Nephron (organoid): ENCODE measurements at regions not wholly inside any gene's neighbourhood (a gene's known extent, or its start where the extent isn't known, plus 50 kb on each side); places are given as distances from the start of the nearest gene placed in this dataset.

ENCODE experiments used
- H3K27ac Mint-ChIP-seq, 3 experiments: 2 replicates each; pipeline ENCODE4 v1.8.0; 2020; ENCODE audit warnings: mixed read lengths in 3 of 3, mild to moderate bottlenecking in 2 of 3, moderate library complexity in 1 of 3
- H3K27me3 Mint-ChIP-seq: 2 replicates; pipeline ENCODE4 v1.8.0; 2021; ENCODE audit warnings: low read depth, mild to moderate bottlenecking, moderate library complexity, mixed read lengths
- H3K36me3 Mint-ChIP-seq: 2 replicates; pipeline ENCODE4 v1.8.0; 2020; ENCODE audit warnings: low read depth, mixed read lengths
- H3K4me1 Mint-ChIP-seq: 2 replicates; pipeline ENCODE4 v1.8.0; 2020; ENCODE audit warnings: mixed read lengths
- H3K4me3 Mint-ChIP-seq, 3 experiments: 2 replicates each; pipeline ENCODE4 v1.8.0; 2020; ENCODE audit warnings: mild to moderate bottlenecking in 3 of 3, mixed read lengths in 3 of 3, moderate library complexity in 2 of 3
- H3K9me3 Mint-ChIP-seq: 2 replicates; pipeline ENCODE4 v1.8.0; 2020; ENCODE audit warnings: mixed read lengths
- TF ChIP-seq, protein P1 (sequence below), 3 experiments: fragments of 200-600 bp; sonication (generic); IDR thresholded peaks; one replicate each; pipeline ENCODE4 v1.5.0; 2021; ENCODE audit warnings: antibody characterized with exemption in 3 of 3; ENCODE audit not compliant: unreplicated experiment in 3 of 3

DNA sequence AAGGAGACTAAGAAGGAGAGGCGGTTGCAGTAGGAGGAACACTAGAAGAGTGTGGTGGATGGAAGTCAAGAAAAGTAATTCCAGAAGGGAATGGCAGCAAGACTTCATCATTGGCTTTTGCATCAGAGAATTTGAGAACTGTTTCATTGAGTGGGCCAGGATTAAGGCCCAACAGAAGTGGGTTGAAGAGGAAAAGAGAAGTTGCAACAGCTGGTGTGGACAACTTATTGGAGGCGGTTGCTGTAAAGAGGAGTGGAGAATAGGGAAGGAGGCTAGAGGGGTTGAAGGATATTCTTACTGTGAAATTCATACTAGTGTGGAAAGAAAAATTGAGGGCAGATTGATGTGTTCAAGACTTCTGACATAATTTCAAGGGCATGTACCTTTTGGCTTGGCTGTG is 168.7 kb upstream of the FN1 start:
- Mint-ChIP-seq H3K9me3 (no peaks in the 10 kb centered on the region), H3K27ac (no peak overlapping the region), H3K27me3 (no peaks in the 10 kb centered on the region), H3K4me1 (peaks cover 8% of the 10 kb centered on the region), H3K4me3 (no peak overlapping the region), H3K36me3 (no peaks in the 10 kb centered on the region)
- TF ChIP-seq, protein P1, sequence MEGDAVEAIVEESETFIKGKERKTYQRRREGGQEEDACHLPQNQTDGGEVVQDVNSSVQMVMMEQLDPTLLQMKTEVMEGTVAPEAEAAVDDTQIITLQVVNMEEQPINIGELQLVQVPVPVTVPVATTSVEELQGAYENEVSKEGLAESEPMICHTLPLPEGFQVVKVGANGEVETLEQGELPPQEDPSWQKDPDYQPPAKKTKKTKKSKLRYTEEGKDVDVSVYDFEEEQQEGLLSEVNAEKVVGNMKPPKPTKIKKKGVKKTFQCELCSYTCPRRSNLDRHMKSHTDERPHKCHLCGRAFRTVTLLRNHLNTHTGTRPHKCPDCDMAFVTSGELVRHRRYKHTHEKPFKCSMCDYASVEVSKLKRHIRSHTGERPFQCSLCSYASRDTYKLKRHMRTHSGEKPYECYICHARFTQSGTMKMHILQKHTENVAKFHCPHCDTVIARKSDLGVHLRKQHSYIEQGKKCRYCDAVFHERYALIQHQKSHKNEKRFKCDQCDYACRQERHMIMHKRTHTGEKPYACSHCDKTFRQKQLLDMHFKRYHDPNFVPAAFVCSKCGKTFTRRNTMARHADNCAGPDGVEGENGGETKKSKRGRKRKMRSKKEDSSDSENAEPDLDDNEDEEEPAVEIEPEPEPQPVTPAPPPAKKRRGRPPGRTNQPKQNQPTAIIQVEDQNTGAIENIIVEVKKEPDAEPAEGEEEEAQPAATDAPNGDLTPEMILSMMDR (IDR thresholded peaks at IDR 0.05; ENCODE audit: unreplicated experiment in 3 of 3), result no peak

DNA sequence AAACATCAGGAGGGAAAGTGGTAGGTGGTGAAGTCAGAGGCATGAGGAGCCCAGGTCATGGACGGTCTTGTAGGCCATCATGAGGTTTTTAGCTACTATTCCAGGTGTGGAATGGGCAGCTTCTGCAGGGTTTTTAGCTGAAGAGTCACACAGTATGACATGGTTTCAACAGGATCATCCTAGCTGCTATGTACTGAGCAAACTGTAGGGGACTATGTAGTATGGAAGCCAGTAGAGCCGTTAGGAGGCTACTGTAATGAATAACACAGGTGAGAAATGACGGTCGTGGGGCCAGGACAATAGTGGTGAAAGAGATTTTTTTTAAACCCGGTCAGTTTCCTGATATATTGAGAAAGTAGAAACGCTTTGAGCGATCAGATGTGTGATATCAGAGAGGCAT is 167.6 kb upstream of the FN1 start:
- Mint-ChIP-seq H3K4me3 (no peak overlapping the region), H3K4me1 (peaks cover 8% of the 10 kb centered on the region), H3K27me3 (no peaks in the 10 kb centered on the region), H3K27ac (no peak overlapping the region), H3K9me3 (no peaks in the 10 kb centered on the region), H3K36me3 (no peaks in the 10 kb centered on the region)
- TF ChIP-seq, protein P1 (IDR thresholded peaks at IDR 0.05; ENCODE audit: unreplicated experiment in 3 of 3), result no peak

DNA sequence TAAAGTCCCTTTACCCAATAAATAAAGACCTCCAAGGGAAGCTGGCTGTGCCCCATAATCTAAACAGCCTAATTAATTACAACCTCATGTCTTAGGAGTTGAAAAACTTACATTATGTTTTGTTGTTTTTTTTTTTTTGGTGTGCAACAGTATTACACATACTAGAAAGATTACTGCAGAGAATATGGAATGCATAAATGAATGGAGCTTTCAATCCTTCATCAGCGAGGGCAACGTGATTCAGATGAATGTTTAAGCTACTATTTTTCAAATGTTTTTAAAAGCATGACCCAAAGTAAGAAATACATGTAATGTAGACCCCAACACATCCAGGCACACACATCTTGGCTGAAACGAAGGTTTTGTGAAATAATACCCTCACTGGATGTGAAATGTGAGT is 167.1 kb upstream of the FN1 start:
- Mint-ChIP-seq H3K9me3 (no peaks in the 10 kb centered on the region), H3K4me3 (no peak overlapping the region), H3K4me1 (peaks cover 7% of the 10 kb centered on the region), H3K27ac (no peak overlapping the region), H3K36me3 (no peaks in the 10 kb centered on the region), H3K27me3 (no peaks in the 10 kb centered on the region)
- TF ChIP-seq, protein P1 (IDR thresholded peaks at IDR 0.05; ENCODE audit: unreplicated experiment in 3 of 3), result no peak

DNA sequence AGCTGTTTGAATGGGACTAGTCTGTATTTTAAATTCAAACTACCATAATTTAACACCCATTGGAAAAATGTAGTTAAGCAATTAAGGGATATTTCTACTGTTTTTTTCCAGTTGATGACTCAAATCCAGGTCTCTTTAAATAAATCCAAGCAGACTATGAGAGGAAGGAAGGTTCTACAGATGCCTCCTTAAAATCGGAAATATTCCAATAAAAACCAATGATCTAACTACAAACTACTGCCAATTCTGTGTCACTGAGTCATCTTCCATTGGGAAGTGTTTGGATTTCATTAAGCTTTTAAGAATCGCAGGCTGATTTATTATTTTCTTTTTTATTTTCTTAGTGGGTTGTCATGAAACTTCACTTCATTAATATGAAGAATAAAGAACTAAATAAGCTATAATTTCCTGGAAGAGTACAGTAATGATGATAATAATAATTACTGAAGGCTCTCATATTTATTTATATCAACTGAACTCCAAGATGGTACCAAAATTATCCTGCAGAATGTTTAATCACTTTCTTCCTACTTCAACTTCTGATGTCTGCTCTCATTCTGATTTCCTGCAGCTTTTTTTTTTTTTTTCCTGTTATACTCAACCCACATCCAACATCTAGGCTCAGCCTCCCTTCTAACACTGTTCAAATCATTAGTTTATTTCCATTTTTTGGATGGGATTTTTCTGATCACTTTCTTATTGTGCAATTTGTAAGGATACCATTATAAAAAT is 166.3 kb upstream of the FN1 start:
- H3K4me1 Mint-ChIP-seq, result no peaks in the 10 kb centered on the region
- no peaks in the 10 kb centered on the region for H3K9me3 Mint-ChIP-seq
- TF ChIP-seq, protein P1 (IDR thresholded peaks at IDR 0.05; ENCODE audit: unreplicated experiment in 3 of 3), result no peak
- no peak overlapping the region for H3K4me3 Mint-ChIP-seq
- H3K36me3 Mint-ChIP-seq, result no peaks in the 10 kb centered on the region
- no peaks in the 10 kb centered on the region for H3K27me3 Mint-ChIP-seq
- no peak overlapping the region for H3K27ac Mint-ChIP-seq

DNA sequence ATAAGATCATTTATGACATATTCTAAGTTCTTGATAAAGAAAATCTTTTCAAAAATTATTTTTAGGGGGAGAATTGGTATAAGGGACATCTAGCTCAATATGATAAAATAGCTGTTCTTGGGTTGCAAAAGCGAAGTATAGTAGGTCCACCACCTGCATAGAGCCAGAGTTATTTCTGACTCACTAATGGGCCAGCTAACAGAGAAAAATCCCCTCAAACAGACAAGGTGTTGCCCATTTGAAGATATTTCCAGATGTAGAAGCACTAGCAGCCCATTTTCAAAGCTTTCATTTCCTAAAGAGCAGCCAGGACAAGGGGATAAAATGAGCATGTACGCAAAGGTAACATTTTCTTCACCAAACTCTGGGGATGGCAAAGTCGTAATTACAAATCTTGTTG is 165.7 kb upstream of the FN1 start:
- Mint-ChIP-seq H3K36me3 (no peaks in the 10 kb centered on the region), H3K4me3 (no peak overlapping the region), H3K27ac (no peak overlapping the region), H3K9me3 (no peaks in the 10 kb centered on the region), H3K4me1 (no peaks in the 10 kb centered on the region), H3K27me3 (no peaks in the 10 kb centered on the region)
- TF ChIP-seq, protein P1 (IDR thresholded peaks at IDR 0.05; ENCODE audit: unreplicated experiment in 3 of 3), result no peak

DNA sequence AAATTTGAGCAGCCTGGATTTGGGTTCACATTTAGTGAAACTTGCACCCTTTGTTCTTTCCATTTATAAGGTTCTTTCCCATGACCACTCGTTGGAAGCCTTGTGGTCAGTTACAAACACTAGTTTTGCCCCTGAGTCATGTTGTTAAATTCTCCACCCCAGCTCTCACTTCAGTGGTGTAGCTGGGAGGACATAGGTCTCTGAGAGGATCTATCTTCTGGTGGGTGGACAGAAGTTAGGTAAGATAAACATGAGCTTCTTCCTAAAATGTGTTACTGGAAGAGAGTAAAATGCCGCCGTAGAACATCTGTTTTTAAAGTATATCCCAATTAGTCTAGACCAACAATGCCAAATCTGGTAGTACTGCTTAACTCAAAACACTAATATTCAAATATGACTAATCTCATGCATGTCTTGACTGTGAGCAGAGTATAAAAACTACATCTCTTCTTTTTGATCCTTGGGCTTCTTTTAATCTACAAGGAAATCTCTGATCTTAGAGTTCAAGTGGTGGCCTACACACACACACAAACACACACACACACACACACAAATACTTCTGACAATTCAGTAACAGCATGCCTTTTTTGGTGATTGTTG is 162.6 kb upstream of the FN1 start:
- no peak overlapping the region for H3K27ac Mint-ChIP-seq
- no peaks in the 10 kb centered on the region for H3K27me3 Mint-ChIP-seq
- H3K4me3 Mint-ChIP-seq, result no peak overlapping the region
- no peaks in the 10 kb centered on the region for H3K36me3 Mint-ChIP-seq
- no peaks in the 10 kb centered on the region for H3K4me1 Mint-ChIP-seq
- TF ChIP-seq, protein P1 (IDR thresholded peaks at IDR 0.05; ENCODE audit: unreplicated experiment in 3 of 3), result no peak
- H3K9me3 Mint-ChIP-seq, result no peaks in the 10 kb centered on the region
